Mammary epithelial cell (primary cell): ENCODE measurements at regions not wholly inside any gene's neighbourhood (a gene's known extent, or its start where the extent isn't known, plus 50 kb on each side); places are given as distances from the start of the nearest gene placed in this dataset.

Experiments
- CTCF ChIP-seq, 2 donors: IDR thresholded peaks in 1 of 2; conservative IDR thresholded peaks in 1 of 2; 2 replicates each; pipeline ENCODE4 v1.5.1; 2011 to 2012; ENCODE audit warnings: inconsistent platforms in 2 of 2, low read length in 2 of 2, mild to moderate bottlenecking in 2 of 2, control low read depth in 1 of 2, low read depth in 1 of 2; ENCODE audit not compliant: insufficient read depth in 1 of 2; ENCODE audit errors: extremely low read depth in 1 of 2
- EZH2 ChIP-seq: IDR thresholded peaks from 2 replicates; pipeline ENCODE4 v1.6.1; 2012; ENCODE audit warnings: low read length, inconsistent platforms, borderline replicate concordance

DNA sequence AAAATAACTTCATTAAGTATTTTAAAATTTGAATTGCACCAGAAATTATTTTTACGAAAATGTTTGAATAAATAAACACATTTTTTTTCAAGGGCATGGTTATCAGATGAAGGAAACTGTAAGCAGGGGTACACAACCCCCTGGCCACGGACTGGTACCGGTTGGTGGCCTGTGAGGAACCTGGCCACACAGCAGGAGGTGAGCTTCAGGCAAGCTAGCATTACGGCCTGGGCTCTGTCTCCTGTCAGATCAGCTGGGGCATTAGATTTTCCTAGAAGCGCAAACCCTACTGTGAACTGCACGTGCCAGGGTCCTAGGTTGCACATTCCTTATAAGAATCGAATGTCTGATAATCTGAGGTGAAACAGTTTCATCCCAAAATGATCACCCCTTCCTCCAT, 1499.7 kb upstream of the AGA start:
- TF ChIP-seq CTCF (conservative IDR thresholded peaks at IDR 0.05 in 1 of 2, IDR thresholded peaks at IDR 0.05 in 1 of 2; ENCODE audit: extremely low read depth in 1 of 2, insufficient read depth in 1 of 2, low read depth in 1 of 2, low read length in 2 of 2) (no peak), EZH2 (no peak)
